Hepatocyte (in vitro differentiated cells): ENCODE measurements at regions not wholly inside any gene's neighbourhood (a gene's known extent, or its start where the extent isn't known, plus 50 kb on each side); places are given as distances from the start of the nearest gene placed in this dataset.
"Not testable (repeated sequence)": the region's sequence is repeated elsewhere in the genome, so short reads cannot be mapped to it uniquely, and the experiment has no call there.

Source experiments
- DNase-seq: peaks from one replicate; pipeline ENCODE4 v3.0.0-alpha.2; 2016; ENCODE audit warnings: low spot score
- H2AFZ ChIP-seq: fragments of 200-600 bp; sonication (generic); 2 replicates; pipeline ENCODE4 v1.6.0; 2016; ENCODE audit warnings: antibody characterized with exemption, mild to moderate bottlenecking
- H3K27ac ChIP-seq: fragments of 200-600 bp; sonication (generic); 2 replicates; pipeline ENCODE4 v1.5.1; 2016; ENCODE audit warnings: mild to moderate bottlenecking
- H3K27me3 ChIP-seq: fragments of 200-600 bp; sonication (generic); 2 replicates; pipeline ENCODE4 v1.6.1; 2016
- H3K36me3 ChIP-seq: fragments of 200-600 bp; sonication (generic); replicated peaks from 2 replicates; pipeline ENCODE4 v1.5.1; 2016; ENCODE audit warnings: low read depth; ENCODE audit not compliant: insufficient read depth
- H3K4me1 ChIP-seq: fragments of 200-600 bp; sonication (generic); 2 replicates; pipeline ENCODE4 v1.5.1; 2016; ENCODE audit warnings: mild to moderate bottlenecking, moderate library complexity; ENCODE audit not compliant: insufficient read depth
- H3K4me2 ChIP-seq: fragments of 200-600 bp; sonication (generic); 2 replicates; pipeline ENCODE4 v1.6.0; 2016
- H3K4me3 ChIP-seq: fragments of 200-600 bp; sonication (generic); 2 replicates; pipeline ENCODE4 v1.5.1; 2016; ENCODE audit warnings: mild to moderate bottlenecking
- H3K79me2 ChIP-seq: fragments of 200-600 bp; sonication (generic); 2 replicates; pipeline ENCODE4 v1.6.0; 2017; ENCODE audit warnings: mild to moderate bottlenecking
- H3K9me2 ChIP-seq: fragments of 200-600 bp; sonication (generic); replicated peaks from 2 replicates; pipeline ENCODE4 v1.6.0; 2017; ENCODE audit warnings: mild to moderate bottlenecking; ENCODE audit not compliant: insufficient read depth
- H3K9me3 ChIP-seq: fragments of 200-600 bp; sonication (generic); 2 replicates; pipeline ENCODE4 v1.5.1; 2016; ENCODE audit warnings: low read depth, mild to moderate bottlenecking
- H4K20me1 ChIP-seq: fragments of 200-600 bp; sonication (generic); 2 replicates; pipeline ENCODE4 v1.6.0; 2016; ENCODE audit warnings: mild to moderate bottlenecking; ENCODE audit not compliant: insufficient read depth, poor library complexity, severe bottlenecking
- CTCF ChIP-seq: fragments of 200-600 bp; sonication (generic); IDR thresholded peaks from 2 replicates; pipeline ENCODE4 v1.5.1; 2016; ENCODE audit warnings: antibody characterized with exemption, mild to moderate bottlenecking; ENCODE audit not compliant: poor library complexity
- EZH2 ChIP-seq: fragments of 200-600 bp; sonication (generic); IDR thresholded peaks from 2 replicates; pipeline ENCODE4 v1.6.1; 2016; ENCODE audit warnings: antibody characterized with exemption, mild to moderate bottlenecking, borderline replicate concordance
- EZH2phosphoT487 ChIP-seq: fragments of 200-600 bp; sonication (generic); IDR thresholded peaks from one replicate; pipeline ENCODE4 v1.6.1; 2018; ENCODE audit warnings: antibody characterized with exemption, mild to moderate bottlenecking, low read depth, moderate library complexity; ENCODE audit not compliant: unreplicated experiment, severe bottlenecking
- WGBS: methylation state at CpG from one replicate; pipeline ENCODE4 v1.1.6; 2016; ENCODE audit warnings: low lambda C conversion rate; ENCODE audit errors: missing lambda C conversion rate; 5-methylcytosine and 5-hydroxymethylcytosine counted together

- H3K36me3 ChIP-seq, result no peaks in the 10 kb centered on the region
- H3K79me2 ChIP-seq, result no peaks in the 10 kb centered on the region
- DNase-seq, result no peak
- 81% methylated on average over 5 of the region's 5 CpGs for WGBS
- no peaks in the 10 kb centered on the region for H4K20me1 ChIP-seq
- H3K27me3 ChIP-seq, result no peaks in the 10 kb centered on the region
- H3K4me3 ChIP-seq, result no peak overlapping the region
- H2AFZ ChIP-seq, result no peak overlapping the region
- no peaks in the 10 kb centered on the region for H3K4me1 ChIP-seq
- TF ChIP-seq CTCF (no peak), EZH2 (no peak), EZH2phosphoT487 (no peak)
- no peaks in the 10 kb centered on the region for H3K9me3 ChIP-seq
- no peaks in the 10 kb centered on the region for H3K9me2 ChIP-seq
- H3K27ac ChIP-seq, result no peak overlapping the region
- no peak overlapping the region for H3K4me2 ChIP-seq
Measured at GRCh38 chr2:139684286-139684860, 904.2 kb upstream of the NXPH2 start.

GRCh38 chr2:139674577-139674976 lies 894.4 kb upstream of the NXPH2 start:
- H3K79me2 ChIP-seq, result no peaks in the 10 kb centered on the region
- H4K20me1 ChIP-seq, result no peaks in the 10 kb centered on the region
- no peaks in the 10 kb centered on the region for H3K4me1 ChIP-seq
- no peaks in the 10 kb centered on the region for H3K36me3 ChIP-seq
- no peaks in the 10 kb centered on the region for H3K9me2 ChIP-seq
- no peak overlapping the region for H2AFZ ChIP-seq
- no peaks in the 10 kb centered on the region for H3K9me3 ChIP-seq
- DNase-seq, result no peak
- H3K4me2 ChIP-seq, result no peak overlapping the region
- H3K4me3 ChIP-seq, result no peak overlapping the region
- TF ChIP-seq EZH2phosphoT487 (no peak), CTCF (no peak), EZH2 (no peak)
- no peak overlapping the region for H3K27ac ChIP-seq
- no peaks in the 10 kb centered on the region for H3K27me3 ChIP-seq

- not testable (repeated sequence) for H3K27ac ChIP-seq, H4K20me1 ChIP-seq, H3K9me3 ChIP-seq, H3K79me2 ChIP-seq, H3K4me3 ChIP-seq, H3K4me1 ChIP-seq, H3K9me2 ChIP-seq, DNase-seq, H3K27me3 ChIP-seq, H2AFZ ChIP-seq, H3K4me2 ChIP-seq, H3K36me3 ChIP-seq
- WGBS, result 45% methylated on average over 4 of the region's 4 CpGs
Measured at GRCh38 chr2:139673447-139673846, 893.3 kb upstream of the NXPH2 start.

- H3K27ac ChIP-seq, result no peak overlapping the region
- H3K4me2 ChIP-seq, result no peak overlapping the region
- H3K27me3 ChIP-seq, result no peaks in the 10 kb centered on the region
- TF ChIP-seq EZH2 (no peak), EZH2phosphoT487 (no peak), CTCF (no peak)
- H3K9me3 ChIP-seq, result no peaks in the 10 kb centered on the region
- no peak overlapping the region for H2AFZ ChIP-seq
- no peaks in the 10 kb centered on the region for H3K36me3 ChIP-seq
- no peaks in the 10 kb centered on the region for H4K20me1 ChIP-seq
- DNase-seq, result no peak
- H3K4me1 ChIP-seq, result no peaks in the 10 kb centered on the region
- no peak overlapping the region for H3K4me3 ChIP-seq
- H3K79me2 ChIP-seq, result no peaks in the 10 kb centered on the region
- H3K9me2 ChIP-seq, result no peaks in the 10 kb centered on the region
- WGBS, result 73% methylated on average over 2 of the region's 2 CpGs
Measured at GRCh38 chr2:139669675-139670074, 889.5 kb upstream of the NXPH2 start.
